ENCODE measurements at regions not wholly inside any gene's neighbourhood (a gene's known extent, or its start where the extent isn't known, plus 50 kb on each side); places are given as distances from the start of the nearest gene placed in this dataset.

DNA sequence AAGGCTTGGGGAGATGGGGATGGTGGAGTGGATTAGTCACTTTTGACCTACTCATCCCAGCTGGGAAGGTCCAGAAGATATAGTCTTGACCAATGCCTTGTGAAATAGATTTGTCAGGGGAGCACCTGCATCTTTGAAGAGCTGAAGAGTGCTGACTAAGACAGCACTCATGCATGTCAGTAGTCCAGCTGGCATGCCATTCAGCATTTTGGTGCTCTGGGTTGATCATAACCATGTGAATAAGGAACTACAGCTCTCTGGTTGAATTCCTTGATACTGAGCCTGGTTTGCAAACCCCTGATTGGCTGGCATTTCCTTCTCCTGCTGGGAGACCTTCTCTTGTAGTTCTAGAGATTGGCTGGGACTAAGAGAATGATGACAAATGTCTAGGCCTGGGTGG lies 106.8 kb upstream of the ALX4 start:
- TF ChIP-seq, protein P1, sequence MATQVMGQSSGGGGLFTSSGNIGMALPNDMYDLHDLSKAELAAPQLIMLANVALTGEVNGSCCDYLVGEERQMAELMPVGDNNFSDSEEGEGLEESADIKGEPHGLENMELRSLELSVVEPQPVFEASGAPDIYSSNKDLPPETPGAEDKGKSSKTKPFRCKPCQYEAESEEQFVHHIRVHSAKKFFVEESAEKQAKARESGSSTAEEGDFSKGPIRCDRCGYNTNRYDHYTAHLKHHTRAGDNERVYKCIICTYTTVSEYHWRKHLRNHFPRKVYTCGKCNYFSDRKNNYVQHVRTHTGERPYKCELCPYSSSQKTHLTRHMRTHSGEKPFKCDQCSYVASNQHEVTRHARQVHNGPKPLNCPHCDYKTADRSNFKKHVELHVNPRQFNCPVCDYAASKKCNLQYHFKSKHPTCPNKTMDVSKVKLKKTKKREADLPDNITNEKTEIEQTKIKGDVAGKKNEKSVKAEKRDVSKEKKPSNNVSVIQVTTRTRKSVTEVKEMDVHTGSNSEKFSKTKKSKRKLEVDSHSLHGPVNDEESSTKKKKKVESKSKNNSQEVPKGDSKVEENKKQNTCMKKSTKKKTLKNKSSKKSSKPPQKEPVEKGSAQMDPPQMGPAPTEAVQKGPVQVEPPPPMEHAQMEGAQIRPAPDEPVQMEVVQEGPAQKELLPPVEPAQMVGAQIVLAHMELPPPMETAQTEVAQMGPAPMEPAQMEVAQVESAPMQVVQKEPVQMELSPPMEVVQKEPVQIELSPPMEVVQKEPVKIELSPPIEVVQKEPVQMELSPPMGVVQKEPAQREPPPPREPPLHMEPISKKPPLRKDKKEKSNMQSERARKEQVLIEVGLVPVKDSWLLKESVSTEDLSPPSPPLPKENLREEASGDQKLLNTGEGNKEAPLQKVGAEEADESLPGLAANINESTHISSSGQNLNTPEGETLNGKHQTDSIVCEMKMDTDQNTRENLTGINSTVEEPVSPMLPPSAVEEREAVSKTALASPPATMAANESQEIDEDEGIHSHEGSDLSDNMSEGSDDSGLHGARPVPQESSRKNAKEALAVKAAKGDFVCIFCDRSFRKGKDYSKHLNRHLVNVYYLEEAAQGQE (IDR thresholded peaks at IDR 0.05; ENCODE audit: low read depth, low read length) = no peak
- no peak for TF ChIP-seq CTCF (IDR thresholded peaks at IDR 0.05 in 2 of 3, conservative IDR thresholded peaks at IDR 0.05 in 1 of 3; ENCODE audit: control insufficient read depth in 2 of 3, extremely low read depth in 1 of 3, insufficient read depth in 1 of 3, low read depth in 3 of 3, low read length in 3 of 3)
- TF ChIP-seq RFX5 (IDR thresholded peaks at IDR 0.05; ENCODE audit: low read depth, low read length) = no peak
- TF ChIP-seq E2F4 (IDR thresholded peaks at IDR 0.05; ENCODE audit: low read depth, low read length) = no peak
- TF ChIP-seq EZH2 (IDR thresholded peaks at IDR 0.05; ENCODE audit: borderline replicate concordance, control insufficient read depth, low read depth, low read length) = no peak
- TF ChIP-seq SP1 (IDR thresholded peaks at IDR 0.05; ENCODE audit: low read depth, low read length) = no peak
- TF ChIP-seq POLR2A (IDR thresholded peaks at IDR 0.05; ENCODE audit: low read depth, low read length) = no peak
- no peak for TF ChIP-seq NR2F1 (conservative IDR thresholded peaks at IDR 0.05)
- no peak for TF ChIP-seq BCL11A (IDR thresholded peaks at IDR 0.05; ENCODE audit: low read depth, low read length)
- TF ChIP-seq CHD2 (IDR thresholded peaks at IDR 0.05; ENCODE audit: borderline replicate concordance, low read depth, low read length) = no peak
- TF ChIP-seq, protein P2, sequence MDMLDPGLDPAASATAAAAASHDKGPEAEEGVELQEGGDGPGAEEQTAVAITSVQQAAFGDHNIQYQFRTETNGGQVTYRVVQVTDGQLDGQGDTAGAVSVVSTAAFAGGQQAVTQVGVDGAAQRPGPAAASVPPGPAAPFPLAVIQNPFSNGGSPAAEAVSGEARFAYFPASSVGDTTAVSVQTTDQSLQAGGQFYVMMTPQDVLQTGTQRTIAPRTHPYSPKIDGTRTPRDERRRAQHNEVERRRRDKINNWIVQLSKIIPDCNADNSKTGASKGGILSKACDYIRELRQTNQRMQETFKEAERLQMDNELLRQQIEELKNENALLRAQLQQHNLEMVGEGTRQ (IDR thresholded peaks at IDR 0.05; ENCODE audit: borderline replicate concordance, low read depth, low read length) = no peak

Measured in GM12878 (cell line).